ENCODE measurements at regions not wholly inside any gene's neighbourhood (a gene's known extent, or its start where the extent isn't known, plus 50 kb on each side); places are given as distances from the start of the nearest gene placed in this dataset.
"Not testable (repeated sequence)": the region's sequence is repeated elsewhere in the genome, so short reads cannot be mapped to it uniquely, and the experiment has no call there.

DNA sequence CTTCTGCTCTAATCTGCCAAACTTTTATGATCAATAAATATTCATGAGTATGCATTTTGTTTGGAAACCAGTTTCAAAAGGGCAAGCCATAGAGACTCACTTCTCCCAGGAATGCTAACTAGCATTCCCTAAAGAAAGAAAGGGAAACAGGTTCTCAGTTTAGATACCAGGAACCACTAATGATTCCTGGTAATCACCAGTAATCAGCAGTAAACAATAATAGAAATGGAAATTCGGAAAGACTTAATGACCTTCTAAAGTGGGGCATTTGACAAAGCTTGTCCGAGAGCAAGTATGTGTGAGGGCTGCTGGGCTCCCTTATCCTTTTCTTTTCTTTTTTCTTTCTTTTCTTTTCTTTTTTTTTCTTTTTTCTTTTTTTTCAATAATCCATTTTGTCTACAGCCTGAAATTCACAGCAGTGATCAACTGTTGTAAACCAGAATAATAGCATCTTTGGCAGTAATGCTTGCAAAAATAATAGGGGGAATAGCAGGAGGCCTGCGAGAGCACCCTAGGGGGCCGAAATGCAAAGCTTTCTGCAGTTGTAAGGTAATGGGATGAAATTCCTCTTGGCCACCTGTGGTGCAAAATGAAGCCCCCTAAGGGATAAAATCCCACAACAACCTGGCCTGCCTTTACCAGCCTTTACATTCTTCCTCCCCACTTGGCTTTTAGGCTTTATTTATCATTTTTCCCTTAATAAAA, 253.2 kb downstream of the ZPLD1 start:
- DNase-seq = no peak

DNA sequence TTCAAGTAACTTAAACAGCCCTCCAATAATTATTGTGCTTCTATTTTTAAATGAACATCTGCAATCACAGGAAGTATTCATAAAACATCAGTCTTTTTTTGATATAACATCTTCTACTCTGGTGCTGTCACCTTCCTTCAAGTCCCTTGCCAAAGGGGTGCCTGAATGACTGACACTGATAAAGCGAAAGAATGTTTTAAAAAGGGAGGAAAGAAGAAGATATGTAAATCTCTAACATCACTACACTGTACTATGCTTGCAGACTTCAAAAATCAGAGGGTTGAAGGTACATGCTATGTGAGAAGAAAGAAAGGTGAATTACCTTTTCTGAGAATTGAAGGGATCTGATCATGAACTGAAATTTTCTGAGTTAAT, 253.7 kb downstream of the ZPLD1 start:
- DNase-seq = no peak

DNA sequence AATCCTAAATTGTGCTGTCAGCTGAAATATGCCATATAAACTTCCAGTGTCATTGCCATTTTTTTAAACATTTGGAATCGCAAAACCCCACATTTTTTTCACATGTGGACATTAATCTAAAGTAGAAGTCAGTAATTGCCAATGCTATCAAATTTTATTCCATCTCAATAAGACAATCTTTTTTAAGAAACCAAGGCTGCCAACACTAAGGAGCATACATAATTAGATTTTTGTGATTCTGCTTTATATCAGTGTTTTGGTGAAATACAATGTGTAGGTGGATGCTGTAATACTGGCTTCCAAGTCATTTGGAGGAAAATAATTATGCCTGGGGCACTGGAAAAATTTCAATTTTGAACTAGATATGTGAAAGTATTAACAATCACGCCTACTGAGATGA, 256.7 kb downstream of the ZPLD1 start:
- DNase-seq = no peak

DNA sequence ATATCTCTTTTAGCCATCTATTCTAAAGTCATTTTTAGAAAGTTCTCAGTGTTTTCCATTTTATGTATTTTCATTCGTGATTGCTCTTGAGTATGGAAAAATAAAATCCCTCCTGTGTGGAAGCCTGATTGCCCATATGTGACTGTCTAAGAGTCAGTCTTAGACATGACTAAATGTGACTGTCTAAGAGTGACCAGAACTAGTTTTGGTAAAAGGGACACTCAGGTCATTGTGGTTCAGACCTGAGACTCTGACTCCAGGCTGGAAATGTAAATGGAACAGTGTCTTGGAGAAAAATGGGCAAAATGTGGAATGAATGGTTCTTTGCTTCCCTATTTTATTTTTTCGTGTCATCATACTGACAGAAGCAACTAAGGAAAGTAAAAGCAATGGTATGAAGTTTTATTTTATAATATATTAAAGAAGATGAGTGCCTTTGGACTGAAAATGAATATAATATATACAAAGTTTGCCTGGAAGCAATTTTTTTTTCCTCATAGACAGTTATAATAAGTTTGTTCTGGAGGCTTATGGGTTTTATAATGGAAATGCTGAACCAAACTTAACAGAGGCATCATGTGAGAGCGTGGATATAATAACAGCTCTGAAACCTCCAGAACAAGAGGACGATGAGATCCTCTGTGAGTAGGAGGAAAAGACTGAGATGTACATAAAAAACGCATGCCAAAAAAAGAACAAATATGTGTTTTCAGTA, 264.4 kb downstream of the ZPLD1 start:
- no peak for DNase-seq

DNA sequence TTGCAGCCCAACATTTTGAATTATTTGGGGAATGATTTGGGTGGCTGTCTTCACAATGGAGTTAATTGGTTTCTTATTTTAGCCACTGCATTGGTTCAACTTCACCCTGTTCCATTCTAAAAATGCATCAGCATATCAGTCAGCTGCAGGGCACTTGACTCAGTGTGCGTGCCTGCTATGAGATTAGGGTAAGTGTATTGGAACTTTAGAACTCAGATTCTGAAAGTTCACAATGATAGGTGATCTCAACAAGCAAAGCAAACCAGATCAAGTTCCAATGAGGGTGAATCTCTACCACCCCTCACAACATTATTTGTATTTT, 265.0 kb downstream of the ZPLD1 start:
- no peak for DNase-seq

DNA sequence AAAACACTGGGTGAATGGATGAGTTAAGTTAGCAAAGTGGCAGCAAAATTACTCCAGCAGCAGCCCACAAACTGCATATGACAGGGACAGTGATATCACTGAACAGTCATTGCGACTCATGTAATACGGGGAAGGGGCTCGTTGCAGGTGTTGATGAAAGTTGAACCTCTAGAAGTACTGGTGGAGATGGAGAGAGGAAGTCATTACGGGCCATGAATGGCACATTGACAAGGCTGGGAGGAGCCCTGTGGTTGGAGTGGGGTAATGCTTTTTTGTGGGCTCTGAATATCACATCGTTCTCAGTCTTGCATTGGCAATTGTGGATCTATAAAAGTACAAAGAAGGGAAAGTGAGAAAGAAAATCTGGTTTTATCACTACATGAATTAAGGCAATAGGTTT, 278.1 kb downstream of the ZPLD1 start:
- no peak for DNase-seq

DNA sequence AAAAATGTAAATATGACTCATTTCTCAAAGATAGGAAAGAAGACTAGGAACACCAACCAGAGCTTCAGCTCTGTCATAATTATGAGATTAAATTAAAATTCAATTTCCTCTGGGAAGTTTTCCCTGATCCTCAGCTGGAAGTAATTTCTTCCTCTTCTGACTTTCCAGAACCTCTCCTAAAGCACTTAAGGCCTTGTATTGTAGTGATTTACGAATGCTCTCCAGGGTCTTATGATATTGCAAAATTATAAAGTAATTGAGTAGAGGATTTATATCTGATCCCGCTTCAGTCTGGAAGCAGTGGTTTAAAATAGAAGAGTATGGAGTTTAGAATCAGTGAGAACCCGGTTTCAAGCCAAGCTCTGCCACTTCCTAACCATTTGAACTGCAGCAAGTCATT, 279.8 kb downstream of the ZPLD1 start:
- no peak for DNase-seq

DNA sequence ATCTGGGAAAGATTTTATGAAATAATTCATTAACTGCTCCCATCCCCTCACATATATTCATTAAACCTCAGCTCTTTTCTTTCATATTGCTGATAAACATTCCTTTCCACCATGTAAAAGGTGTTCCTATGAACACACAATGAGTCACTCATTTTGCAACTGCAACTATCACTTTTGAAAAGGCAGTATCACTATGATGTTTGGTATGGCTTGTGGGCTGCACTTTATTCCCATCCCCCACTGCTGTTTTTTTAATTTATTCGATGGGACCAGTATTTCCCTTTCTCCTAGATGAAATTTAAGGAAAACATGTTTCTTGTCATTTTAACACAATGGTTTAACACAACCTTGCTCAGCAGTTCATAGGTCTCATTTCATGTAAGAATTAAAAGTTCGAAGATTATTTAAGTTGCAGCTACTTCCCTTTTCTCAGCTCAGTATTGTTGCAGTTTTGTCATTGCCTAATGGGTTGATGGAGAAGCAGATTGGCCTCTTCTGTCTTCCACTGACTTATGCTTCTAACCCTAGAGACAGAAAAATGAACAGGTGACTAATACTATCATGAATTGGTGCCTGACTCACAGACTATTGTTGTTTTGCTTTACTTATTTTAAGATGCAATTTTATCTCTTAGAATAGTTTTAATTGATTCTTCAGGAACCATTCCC, 280.3 kb downstream of the ZPLD1 start:
- no peak for DNase-seq

DNA sequence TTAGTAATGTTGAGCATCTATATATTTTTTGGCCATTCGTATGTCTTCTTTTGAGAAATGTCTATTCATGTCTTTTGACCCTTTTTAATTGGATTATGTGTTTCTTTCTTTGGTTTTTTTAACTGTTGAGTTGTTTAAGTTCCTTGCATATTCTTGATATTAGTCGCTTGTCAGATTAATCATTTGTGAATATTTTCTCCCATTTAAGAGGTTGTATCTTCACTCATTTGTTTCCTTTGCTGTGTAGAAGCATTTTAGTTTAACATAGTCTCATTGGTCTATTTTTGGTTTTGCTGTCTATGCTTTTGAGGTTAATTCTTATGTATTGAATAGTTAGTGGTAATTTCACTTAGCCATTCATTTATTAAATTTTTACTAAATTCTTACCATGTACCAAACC, 283.8 kb downstream of the ZPLD1 start:
- DNase-seq = no peak

DNA sequence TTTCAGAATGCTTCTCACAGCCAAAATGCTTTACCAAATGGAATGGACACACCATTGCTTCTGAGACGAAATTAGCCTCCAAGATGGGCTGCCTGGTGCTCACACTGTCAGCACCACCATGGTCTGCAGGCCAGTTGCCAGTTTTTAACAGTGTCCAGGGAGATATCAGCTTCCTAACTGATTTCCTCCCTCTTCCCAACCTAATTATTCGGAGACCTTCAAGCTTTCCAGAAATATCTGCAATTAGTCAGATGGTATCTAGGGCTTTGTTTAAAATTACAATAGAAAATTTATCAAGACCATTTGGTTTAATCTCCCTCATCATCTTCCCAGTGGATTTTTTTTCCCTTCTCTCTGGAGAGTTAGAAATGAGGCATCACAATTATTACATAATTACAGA, 287.5 kb downstream of the ZPLD1 start:
- no peak for DNase-seq

DNA sequence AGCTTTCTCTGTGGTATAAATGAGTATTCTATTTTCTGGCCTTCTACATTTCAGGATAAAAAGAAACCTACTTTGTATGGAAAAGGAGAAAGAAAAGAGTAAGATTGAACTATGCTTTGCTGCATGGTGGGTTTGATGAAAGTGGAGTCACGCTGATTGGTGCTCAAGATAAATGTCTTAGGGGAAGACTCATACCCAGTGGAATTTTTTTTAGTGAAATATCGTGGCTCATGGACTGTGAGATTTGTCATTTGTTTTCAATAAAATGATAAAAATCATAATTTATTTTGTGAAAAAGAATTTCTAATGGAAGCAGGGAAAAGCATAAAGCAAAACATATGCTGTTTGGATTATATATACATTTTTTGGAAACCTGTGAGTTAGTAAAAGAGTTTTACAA, 292.5 kb downstream of the ZPLD1 start:
- no peak for DNase-seq

DNA sequence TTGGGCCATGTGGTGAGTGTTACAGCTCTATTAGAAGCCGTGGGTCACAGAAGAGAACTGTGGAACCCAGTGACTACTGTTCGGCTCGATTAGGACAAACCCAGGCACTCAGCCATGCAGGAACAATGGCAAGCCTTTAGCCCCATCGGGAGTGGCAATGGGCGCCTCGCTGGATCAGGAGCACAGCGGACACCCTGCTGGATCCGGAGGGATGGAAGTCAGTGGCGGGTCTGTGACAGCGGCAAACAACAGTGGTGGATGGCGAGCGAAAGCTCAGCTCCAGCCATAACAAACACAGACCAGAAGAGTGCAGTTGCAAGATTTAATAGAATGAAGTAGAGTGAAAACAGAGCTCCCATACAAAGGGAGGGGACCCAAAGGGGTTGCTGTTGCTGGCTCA, 297.8 kb downstream of the ZPLD1 start:
- not testable (repeated sequence) for DNase-seq

DNA sequence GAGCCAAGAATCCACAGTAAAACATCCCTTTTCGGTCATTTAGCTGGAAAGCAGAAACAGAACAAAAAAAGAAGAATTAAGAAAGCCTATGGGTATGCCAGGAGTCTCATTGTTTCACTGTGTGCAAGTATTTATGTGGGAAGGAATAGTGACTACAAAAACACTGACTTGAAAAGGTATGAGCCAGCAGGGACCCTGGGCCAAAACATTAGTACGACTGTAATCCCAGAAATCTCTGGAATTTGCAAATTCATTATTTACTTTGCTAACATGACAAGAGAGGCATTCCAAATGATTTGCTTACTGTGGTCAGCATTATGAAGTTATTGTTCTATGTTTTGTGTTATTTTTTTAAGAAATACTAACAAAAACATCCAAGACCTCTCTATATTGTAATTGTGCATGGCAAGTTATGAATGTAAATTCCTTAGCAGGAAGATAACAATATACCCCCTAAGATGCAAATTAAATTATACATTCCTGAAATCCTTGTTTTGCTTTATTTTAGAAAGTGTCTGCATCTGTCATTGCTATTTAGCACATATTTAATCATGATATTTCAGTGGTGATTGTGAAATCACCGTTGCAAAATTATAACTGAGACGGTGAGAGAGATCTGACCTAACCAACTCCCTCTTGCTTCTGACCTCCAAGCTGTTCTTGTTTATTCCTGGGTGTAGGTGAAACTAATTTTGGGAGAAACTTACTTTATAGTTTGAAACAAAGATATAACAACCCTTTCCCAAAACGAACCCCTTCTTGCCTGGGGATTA, 299.2 kb downstream of the ZPLD1 start:
- no peak for DNase-seq

DNA sequence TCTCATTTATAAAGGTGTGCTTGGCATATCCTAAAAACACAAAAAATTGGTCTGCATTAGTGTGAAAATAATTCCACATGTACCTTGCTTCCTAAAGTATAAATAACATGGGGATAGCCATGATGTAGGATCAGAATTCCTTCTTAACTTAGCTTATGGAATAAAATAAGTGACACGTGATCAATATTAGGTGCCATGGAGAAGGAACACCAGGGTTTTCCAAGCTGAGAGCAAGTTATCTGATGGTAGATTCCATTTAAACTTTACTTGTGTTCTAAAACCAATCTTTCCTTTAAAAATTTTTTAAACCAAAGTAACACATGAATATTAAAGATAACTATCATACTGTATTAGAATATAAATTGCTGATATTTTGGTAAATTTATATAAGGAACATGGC, 300.5 kb downstream of the ZPLD1 start:
- no peak for DNase-seq

DNA sequence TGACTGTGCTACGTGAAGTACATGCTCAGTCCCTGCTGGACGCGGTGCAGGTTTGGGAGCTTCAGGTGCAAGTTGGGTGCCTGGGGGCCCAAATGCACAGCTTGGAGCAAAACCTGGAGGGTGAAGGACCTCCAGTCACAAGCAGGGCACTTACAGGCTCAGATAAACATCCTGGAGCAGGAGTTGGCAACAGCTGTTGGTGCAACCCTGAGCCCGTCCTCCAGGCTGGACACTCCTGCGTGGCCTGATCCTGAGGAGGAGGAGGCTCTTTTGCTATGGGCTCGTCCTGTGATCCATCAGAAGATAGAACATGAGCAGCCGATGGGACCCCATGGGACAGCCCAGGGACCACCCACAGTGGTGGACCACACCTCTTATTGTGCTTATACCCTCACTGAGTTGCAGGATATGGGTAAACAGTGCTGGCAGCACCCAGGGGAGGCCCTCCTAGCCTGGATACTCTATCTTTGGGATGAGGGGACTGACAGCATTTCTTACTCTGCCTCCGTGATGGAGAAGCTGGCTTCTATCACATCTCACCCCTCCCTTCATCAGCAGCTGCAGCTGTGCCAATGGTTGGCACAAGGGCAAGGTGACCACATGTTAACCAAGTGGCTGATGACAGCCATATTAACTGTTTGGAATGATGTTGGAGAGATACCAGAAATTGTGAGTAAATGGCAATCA, 301.6 kb downstream of the ZPLD1 start:
- no peak for DNase-seq

DNA sequence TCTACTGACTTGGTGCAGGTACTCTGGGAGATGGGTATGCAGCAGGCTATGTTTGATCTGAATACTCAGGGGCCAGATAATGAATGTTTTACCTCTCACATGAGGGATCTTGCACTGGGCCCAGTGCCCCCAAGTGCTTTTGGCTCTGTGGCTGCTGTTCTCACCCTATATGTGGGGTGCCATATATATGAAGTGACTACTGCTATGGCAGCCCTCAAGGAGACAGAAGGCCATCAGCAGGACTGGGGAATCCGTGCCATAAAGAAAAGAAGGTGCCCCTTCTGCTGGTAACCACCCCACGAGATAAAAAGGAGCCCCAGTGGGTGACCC, 302.1 kb downstream of the ZPLD1 start:
- no peak for DNase-seq

DNA sequence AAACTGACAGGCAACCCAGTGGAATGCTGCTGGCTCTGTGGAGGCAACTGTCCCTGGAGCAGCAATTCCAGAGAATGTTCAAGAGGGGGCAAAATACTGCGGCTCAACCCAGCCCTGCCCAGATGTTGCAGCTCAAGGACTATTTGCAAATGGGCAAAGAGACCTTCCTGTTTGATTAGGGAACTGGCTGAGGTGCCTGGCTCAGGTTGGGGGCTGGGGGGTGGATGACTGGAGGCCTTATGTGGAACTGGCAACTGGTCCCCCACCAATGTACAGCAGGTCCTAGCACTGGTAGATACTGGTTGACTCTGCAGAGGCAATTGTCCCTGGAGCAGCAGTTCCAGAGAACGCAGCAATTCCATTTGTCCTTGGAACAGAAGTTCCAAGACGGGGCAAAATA, 302.5 kb downstream of the ZPLD1 start:
- DNase-seq = no peak

DNA sequence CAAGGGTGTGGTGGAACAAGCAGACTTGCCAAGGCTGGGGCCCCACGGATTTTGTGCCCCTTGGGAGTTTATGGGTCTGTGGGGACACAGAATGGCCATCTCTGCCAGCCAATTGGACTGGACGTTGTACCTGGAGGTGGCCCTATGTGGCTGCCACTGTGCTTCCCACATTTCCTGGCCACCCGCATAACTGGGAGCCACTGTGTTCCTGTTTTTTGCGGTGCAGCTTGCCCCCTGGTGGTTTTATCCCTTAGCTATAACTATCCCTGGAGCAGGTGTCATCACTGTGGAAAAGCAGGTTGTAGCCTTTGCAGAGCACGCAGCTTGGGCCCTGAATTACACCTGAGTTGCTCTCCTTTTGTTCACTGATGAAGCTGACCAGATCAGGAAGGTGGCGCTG, 306.3 kb downstream of the ZPLD1 start:
- DNase-seq = no peak

DNA sequence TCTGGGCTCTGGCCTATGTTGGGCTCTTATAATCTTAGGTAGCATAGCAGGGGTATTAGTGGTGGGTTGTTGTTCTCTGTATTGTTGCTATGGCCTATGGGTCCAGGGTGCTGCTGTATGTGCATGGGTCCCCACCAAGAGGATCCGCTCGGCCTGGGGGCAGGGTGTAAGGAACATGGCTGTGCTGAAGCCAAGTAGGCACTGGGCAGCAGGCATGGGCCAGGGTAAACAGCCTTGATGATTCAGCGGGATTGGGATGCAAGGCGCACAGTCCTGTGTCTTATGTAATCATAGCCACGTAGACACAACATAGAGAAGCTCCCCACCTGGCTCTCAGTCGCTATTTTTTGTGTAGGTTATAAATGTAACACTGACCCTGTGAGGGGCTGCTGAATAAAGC, 306.9 kb downstream of the ZPLD1 start:
- DNase-seq = no peak

DNA sequence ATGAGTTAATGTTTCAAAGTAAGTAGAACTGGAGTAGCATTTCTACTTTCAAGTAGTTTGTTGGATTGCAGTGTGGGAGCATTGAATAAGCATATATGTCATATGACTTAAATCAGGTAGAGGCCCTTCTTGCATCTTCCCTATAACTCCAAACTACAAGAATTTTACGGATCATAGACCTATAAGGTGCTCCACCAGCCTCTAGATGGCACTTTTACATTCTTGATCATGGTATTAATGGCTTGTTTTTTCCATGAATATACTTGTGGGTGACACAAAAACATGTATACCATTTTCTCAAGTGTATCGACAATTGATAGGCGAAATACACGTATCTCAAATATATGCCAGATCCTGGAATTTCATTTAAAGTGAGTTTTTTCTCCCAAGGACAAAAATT, 311.1 kb downstream of the ZPLD1 start:
- no peak for DNase-seq

DNA sequence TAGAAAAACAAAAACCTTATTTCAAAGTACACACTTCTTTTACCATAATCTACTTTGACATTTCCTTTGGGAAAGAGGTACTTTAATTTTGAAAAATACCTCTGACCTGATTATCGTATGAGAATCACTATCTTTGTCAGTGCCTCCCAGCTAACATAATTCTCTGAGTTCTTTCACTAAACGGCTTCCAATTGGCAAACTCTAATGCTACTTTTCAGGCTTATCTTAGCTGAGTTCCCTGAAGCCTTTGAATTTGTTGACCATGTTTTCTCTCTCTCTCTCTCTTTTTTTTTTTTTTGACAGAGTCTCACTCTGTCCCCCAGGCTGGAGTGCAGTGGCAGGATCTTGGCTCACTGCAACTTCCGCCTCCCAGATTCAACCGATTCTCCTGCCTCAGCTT, 312.8 kb downstream of the ZPLD1 start:
- no peak for DNase-seq

DNA sequence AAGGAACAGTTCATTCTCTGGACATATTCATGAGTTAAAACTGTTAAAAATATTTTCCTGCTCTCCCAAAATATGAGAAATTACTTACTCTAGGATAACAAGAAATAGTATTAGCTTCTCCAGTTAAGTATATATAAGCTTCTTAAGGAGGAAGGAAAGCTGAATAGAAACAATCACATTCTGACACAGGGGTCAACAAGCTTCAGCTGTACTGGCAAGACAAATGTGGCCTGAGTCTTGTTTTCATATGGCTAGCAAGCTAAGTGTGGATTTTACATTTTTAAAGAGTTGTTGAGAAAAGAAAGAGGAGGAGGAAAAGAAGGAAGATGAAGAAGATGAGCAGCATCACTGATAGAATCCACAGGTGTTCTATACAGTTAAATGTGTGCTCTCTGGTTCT, 313.8 kb downstream of the ZPLD1 start:
- no peak for DNase-seq

DNA sequence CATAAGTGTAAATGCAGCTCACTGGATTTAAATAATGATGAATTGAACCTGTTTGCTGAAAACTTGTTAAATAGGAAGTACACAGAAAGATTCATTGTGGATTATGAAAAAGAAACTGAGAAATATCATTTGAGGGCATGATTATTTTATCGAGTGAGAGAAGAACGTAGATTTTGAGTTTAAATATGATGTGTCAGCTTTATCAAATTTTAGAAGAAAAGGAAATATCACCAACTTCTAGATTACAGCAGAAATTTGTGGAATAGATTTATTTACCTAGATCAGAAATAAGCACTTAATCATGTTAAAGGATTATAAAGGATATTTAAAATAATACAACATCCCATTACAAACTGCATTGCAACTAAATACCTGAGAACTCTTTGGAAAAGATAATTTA, 315.5 kb downstream of the ZPLD1 start:
- no peak for DNase-seq
